Ishikawa (cell line): ENCODE measurements at regions not wholly inside any gene's neighbourhood (a gene's known extent, or its start where the extent isn't known, plus 50 kb on each side); places are given as distances from the start of the nearest gene placed in this dataset.

Experiments
- CEBPB ChIP-seq: IDR thresholded peaks from 2 replicates; pipeline ENCODE4 v1.6.1; 2012
- CREB1 ChIP-seq: IDR thresholded peaks from 2 replicates; pipeline ENCODE4 v1.6.1; 2012; ENCODE audit warnings: low read depth
- EGR1 ChIP-seq: IDR thresholded peaks from 2 replicates; pipeline ENCODE4 v1.6.1; 2012
- EP300 ChIP-seq: IDR thresholded peaks from 2 replicates; pipeline ENCODE4 v1.6.1; 2012; ENCODE audit warnings: borderline replicate concordance
- FOXM1 ChIP-seq: IDR thresholded peaks from 2 replicates; pipeline ENCODE4 v1.6.1; 2012; ENCODE audit warnings: low read depth, borderline replicate concordance
- MAX ChIP-seq: IDR thresholded peaks from 2 replicates; pipeline ENCODE4 v1.6.1; 2012
- NFIC ChIP-seq: IDR thresholded peaks from 2 replicates; pipeline ENCODE4 v1.6.1; 2012
- RAD21 ChIP-seq: IDR thresholded peaks from 2 replicates; pipeline ENCODE4 v1.6.1; 2012; ENCODE audit warnings: low read depth
- REST ChIP-seq: IDR thresholded peaks from 2 replicates; pipeline ENCODE4 v1.6.1; 2012; ENCODE audit warnings: low read depth, mild to moderate bottlenecking
- TAF1 ChIP-seq: IDR thresholded peaks from 2 replicates; pipeline ENCODE4 v1.6.1; 2012; ENCODE audit warnings: low read depth, mild to moderate bottlenecking
- TCF12 ChIP-seq: IDR thresholded peaks from 2 replicates; pipeline ENCODE4 v1.6.1; 2012; ENCODE audit warnings: low read depth
- TEAD4 ChIP-seq: IDR thresholded peaks from 2 replicates; pipeline ENCODE4 v1.6.1; 2012
- USF1 ChIP-seq: IDR thresholded peaks from 2 replicates; pipeline ENCODE4 v1.6.1; 2012
- YY1 ChIP-seq: IDR thresholded peaks from 2 replicates; pipeline ENCODE4 v1.6.1; 2012; ENCODE audit warnings: low read depth
- ZBTB7A ChIP-seq: IDR thresholded peaks from 2 replicates; pipeline ENCODE4 v1.6.1; 2012; ENCODE audit warnings: low read depth

GRCh38 chr2:72031346-72032110 is 116.1 kb downstream of the CYP26B1 start:
- TF ChIP-seq NFIC (no peak), RAD21 (no peak), CEBPB (no peak), CREB1 (no peak), ZBTB7A (no peak), TEAD4 (no peak), USF1 (no peak), TCF12 (no peak), EGR1 (no peak), REST (no peak), EP300 (no peak), TAF1 (no peak), FOXM1 (no peak)

GRCh38 chr2:72028996-72029395 is 118.7 kb downstream of the CYP26B1 start:
- TF ChIP-seq NFIC, result no peak
- TF ChIP-seq EP300, result no peak
- no peak for TF ChIP-seq CREB1
- TF ChIP-seq MAX, result no peak
- TF ChIP-seq TEAD4, result no peak
- no peak for TF ChIP-seq REST

- TF ChIP-seq EP300 (no peak), YY1 (no peak), EGR1 (no peak), TCF12 (no peak), RAD21 (no peak), ZBTB7A (no peak), FOXM1 (no peak), REST (no peak), TAF1 (no peak), MAX (no peak), CEBPB (no peak), CREB1 (no peak), NFIC (no peak), TEAD4 (no peak), USF1 (no peak)
Observed at GRCh38 chr2:72028351-72028995, 119.2 kb downstream of the CYP26B1 start.

GRCh38 chr2:72027426-72028161 is 120.1 kb downstream of the CYP26B1 start:
- TF ChIP-seq TAF1, result no peak
- no peak for TF ChIP-seq MAX
- no peak for TF ChIP-seq TEAD4
- no peak for TF ChIP-seq CREB1
- no peak for TF ChIP-seq RAD21
- TF ChIP-seq CEBPB, result no peak
- TF ChIP-seq FOXM1, result no peak
